ENCODE measurements at regions not wholly inside any gene's neighbourhood (a gene's known extent, or its start where the extent isn't known, plus 50 kb on each side); places are given as distances from the start of the nearest gene placed in this dataset.

DNA sequence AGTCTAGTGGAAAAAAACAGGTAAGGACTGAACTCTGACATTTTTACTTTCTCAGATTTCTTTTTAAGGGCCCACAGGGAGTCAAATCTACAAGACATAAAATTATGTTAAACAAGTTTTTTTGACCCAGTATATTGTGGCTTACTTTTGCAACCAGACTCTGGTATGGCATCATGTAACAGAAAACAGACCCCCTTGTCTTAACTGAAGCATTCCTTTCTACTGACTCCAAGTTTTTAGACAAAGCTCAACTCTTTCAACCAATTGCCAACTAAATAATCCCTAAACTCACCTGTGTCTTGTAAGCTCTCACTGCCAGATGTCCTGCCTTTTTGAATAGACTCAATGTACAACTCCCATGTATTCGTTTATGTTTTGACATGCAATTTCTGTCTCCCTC, 64.3 kb downstream of the FASLG start:
- peak; percentile 78 for ATAC-seq
- TF ChIP-seq, protein P1, sequence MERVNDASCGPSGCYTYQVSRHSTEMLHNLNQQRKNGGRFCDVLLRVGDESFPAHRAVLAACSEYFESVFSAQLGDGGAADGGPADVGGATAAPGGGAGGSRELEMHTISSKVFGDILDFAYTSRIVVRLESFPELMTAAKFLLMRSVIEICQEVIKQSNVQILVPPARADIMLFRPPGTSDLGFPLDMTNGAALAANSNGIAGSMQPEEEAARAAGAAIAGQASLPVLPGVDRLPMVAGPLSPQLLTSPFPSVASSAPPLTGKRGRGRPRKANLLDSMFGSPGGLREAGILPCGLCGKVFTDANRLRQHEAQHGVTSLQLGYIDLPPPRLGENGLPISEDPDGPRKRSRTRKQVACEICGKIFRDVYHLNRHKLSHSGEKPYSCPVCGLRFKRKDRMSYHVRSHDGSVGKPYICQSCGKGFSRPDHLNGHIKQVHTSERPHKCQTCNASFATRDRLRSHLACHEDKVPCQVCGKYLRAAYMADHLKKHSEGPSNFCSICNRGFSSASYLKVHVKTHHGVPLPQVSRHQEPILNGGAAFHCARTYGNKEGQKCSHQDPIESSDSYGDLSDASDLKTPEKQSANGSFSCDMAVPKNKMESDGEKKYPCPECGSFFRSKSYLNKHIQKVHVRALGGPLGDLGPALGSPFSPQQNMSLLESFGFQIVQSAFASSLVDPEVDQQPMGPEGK (CRISPR knock-in tag; IDR thresholded peaks at IDR 0.05; ENCODE audit: borderline replicate concordance) = no peak
- no peak for TF ChIP-seq RARB (CRISPR knock-in tag; IDR thresholded peaks at IDR 0.05)
- no peak for TF ChIP-seq TCF4 (CRISPR knock-in tag; IDR thresholded peaks at IDR 0.05; ENCODE audit: borderline replicate concordance)
- no peak for TF ChIP-seq BACH2 (CRISPR knock-in tag; IDR thresholded peaks at IDR 0.05; ENCODE audit: borderline replicate concordance)
- TF ChIP-seq, protein P2, sequence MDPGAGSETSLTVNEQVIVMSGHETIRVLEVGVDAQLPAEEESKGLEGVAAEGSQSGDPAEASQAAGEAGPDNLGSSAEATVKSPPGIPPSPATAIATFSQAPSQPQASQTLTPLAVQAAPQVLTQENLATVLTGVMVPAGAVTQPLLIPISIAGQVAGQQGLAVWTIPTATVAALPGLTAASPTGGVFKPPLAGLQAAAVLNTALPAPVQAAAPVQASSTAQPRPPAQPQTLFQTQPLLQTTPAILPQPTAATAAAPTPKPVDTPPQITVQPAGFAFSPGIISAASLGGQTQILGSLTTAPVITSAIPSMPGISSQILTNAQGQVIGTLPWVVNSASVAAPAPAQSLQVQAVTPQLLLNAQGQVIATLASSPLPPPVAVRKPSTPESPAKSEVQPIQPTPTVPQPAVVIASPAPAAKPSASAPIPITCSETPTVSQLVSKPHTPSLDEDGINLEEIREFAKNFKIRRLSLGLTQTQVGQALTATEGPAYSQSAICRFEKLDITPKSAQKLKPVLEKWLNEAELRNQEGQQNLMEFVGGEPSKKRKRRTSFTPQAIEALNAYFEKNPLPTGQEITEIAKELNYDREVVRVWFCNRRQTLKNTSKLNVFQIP (CRISPR knock-in tag; IDR thresholded peaks at IDR 0.05; ENCODE audit: borderline replicate concordance, low read depth) = no peak
- TF ChIP-seq ZC3H10 (CRISPR knock-in tag; IDR thresholded peaks at IDR 0.05) = no peak
- TF ChIP-seq ZNF70 (CRISPR knock-in tag; IDR thresholded peaks at IDR 0.05) = no peak
- no peak for TF ChIP-seq OSR1 (CRISPR knock-in tag; IDR thresholded peaks at IDR 0.05)
- TF ChIP-seq, protein P3, sequence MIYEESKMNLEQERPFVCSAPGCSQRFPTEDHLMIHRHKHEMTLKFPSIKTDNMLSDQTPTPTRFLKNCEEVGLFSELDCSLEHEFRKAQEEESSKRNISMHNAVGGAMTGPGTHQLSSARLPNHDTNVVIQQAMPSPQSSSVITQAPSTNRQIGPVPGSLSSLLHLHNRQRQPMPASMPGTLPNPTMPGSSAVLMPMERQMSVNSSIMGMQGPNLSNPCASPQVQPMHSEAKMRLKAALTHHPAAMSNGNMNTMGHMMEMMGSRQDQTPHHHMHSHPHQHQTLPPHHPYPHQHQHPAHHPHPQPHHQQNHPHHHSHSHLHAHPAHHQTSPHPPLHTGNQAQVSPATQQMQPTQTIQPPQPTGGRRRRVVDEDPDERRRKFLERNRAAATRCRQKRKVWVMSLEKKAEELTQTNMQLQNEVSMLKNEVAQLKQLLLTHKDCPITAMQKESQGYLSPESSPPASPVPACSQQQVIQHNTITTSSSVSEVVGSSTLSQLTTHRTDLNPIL (CRISPR knock-in tag; IDR thresholded peaks at IDR 0.05; ENCODE audit: low read depth) = no peak
- no peak for TF ChIP-seq ZNF8 (CRISPR knock-in tag; IDR thresholded peaks at IDR 0.05)
- no peak for TF ChIP-seq ESRRG (CRISPR knock-in tag; IDR thresholded peaks at IDR 0.05)
- TF ChIP-seq ZNF565 (CRISPR knock-in tag; conservative IDR thresholded peaks at IDR 0.05; ENCODE audit: low read depth) = no peak
- no peak for TF ChIP-seq GLIS3 (CRISPR knock-in tag; IDR thresholded peaks at IDR 0.05)
- no peak for TF ChIP-seq ZFP3 (CRISPR knock-in tag; IDR thresholded peaks at IDR 0.05)
- TF ChIP-seq SNAI2 (CRISPR knock-in tag; IDR thresholded peaks at IDR 0.05) = no peak

DNA sequence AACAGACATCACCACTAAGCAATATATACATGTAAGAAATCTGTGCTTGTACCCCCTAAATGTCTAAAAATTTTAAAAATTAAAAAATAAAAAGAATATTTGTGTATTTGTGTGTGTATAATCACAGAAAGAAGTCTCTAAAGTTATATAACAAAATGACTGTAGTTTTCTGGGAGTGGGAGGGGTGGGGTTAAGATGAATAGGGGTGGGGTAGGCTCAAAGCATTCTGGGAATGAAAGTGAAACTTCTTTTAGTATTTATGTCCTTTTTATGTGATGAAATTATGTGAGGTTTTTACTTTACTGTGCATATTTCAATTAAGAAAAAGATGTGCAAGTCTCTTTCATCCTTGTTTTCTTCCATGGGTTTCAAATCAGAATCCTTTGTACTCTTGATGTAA, 65.3 kb downstream of the FASLG start:
- no peak for ATAC-seq
- no peak for TF ChIP-seq TOX (CRISPR knock-in tag; IDR thresholded peaks at IDR 0.05; ENCODE audit: borderline replicate concordance)
- TF ChIP-seq, protein P4, sequence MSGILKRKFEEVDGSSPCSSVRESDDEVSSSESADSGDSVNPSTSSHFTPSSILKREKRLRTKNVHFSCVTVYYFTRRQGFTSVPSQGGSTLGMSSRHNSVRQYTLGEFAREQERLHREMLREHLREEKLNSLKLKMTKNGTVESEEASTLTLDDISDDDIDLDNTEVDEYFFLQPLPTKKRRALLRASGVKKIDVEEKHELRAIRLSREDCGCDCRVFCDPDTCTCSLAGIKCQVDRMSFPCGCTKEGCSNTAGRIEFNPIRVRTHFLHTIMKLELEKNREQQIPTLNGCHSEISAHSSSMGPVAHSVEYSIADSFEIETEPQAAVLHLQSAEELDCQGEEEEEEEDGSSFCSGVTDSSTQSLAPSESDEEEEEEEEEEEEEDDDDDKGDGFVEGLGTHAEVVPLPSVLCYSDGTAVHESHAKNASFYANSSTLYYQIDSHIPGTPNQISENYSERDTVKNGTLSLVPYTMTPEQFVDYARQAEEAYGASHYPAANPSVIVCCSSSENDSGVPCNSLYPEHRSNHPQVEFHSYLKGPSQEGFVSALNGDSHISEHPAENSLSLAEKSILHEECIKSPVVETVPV (CRISPR knock-in tag; IDR thresholded peaks at IDR 0.05) = no peak
- TF ChIP-seq BACH2 (CRISPR knock-in tag; IDR thresholded peaks at IDR 0.05; ENCODE audit: borderline replicate concordance) = no peak
- TF ChIP-seq ESRRG (CRISPR knock-in tag; IDR thresholded peaks at IDR 0.05) = no peak
- TF ChIP-seq SNAI2 (CRISPR knock-in tag; IDR thresholded peaks at IDR 0.05) = no peak
- TF ChIP-seq CSDC2 (CRISPR knock-in tag; IDR thresholded peaks at IDR 0.05) = no peak
- no peak for TF ChIP-seq ISL1 (CRISPR knock-in tag; IDR thresholded peaks at IDR 0.05)
- no peak for TF ChIP-seq ZNF565 (CRISPR knock-in tag; conservative IDR thresholded peaks at IDR 0.05; ENCODE audit: low read depth)
- TF ChIP-seq, protein P3 (CRISPR knock-in tag; IDR thresholded peaks at IDR 0.05; ENCODE audit: low read depth) = no peak
- no peak for TF ChIP-seq ZC3H10 (CRISPR knock-in tag; IDR thresholded peaks at IDR 0.05)

DNA sequence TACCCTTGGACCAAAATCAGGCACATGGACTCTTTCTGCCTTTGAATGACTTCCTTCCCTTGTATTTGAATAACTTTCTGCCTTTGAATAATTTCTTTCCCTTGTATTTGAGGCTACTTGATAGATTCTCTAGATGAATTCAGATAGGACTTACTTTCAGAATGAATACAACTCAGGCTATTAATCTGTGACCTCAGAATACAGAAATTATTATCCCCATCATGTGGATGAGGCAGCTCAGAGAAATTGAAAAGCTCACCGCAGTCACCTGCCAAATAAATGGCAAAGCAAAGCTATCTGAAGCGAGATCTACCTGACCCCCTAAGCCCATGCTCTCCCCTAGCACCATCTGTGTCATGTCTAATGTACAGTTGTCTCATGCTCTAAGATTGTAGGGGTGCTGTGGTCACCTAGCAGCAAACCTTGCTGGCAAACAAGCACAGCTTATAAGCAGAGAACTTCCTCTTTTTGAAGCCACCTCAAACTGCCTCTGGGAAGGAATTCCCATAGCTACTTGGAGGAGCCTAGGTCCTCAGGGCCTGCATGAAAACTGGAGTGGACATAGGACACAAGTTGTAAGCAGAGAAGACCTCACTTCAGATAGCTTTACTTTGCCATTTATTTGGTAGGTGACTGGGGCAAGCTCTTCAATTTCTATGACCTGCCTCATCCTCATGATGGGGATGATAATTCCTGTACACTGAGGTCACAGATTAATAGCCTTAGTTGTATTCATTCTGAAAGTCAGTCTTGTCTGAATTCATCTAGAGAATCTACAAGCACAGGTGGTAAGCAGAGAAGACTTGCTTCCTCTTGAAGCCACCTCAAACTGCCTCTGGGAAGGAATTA, 66.1 kb downstream of the FASLG start:
- TF ChIP-seq TOX (CRISPR knock-in tag; IDR thresholded peaks at IDR 0.05; ENCODE audit: borderline replicate concordance) = no peak
- no peak for TF ChIP-seq CSDC2 (CRISPR knock-in tag; IDR thresholded peaks at IDR 0.05)
- no peak for TF ChIP-seq TCF4 (CRISPR knock-in tag; IDR thresholded peaks at IDR 0.05; ENCODE audit: borderline replicate concordance)
- TF ChIP-seq, protein P4 (CRISPR knock-in tag; IDR thresholded peaks at IDR 0.05) = no peak
- no peak for TF ChIP-seq OSR1 (CRISPR knock-in tag; IDR thresholded peaks at IDR 0.05)
- TF ChIP-seq ZNF8 (CRISPR knock-in tag; IDR thresholded peaks at IDR 0.05) = no peak
- no peak for TF ChIP-seq GLIS3 (CRISPR knock-in tag; IDR thresholded peaks at IDR 0.05)
- TF ChIP-seq, protein P3 (CRISPR knock-in tag; IDR thresholded peaks at IDR 0.05; ENCODE audit: low read depth) = no peak
- TF ChIP-seq ZNF565 (CRISPR knock-in tag; conservative IDR thresholded peaks at IDR 0.05; ENCODE audit: low read depth) = no peak
- TF ChIP-seq, protein P1 (CRISPR knock-in tag; IDR thresholded peaks at IDR 0.05; ENCODE audit: borderline replicate concordance) = no peak
- TF ChIP-seq, protein P2 (CRISPR knock-in tag; IDR thresholded peaks at IDR 0.05; ENCODE audit: borderline replicate concordance, low read depth) = no peak
- no peak for TF ChIP-seq BACH2 (CRISPR knock-in tag; IDR thresholded peaks at IDR 0.05; ENCODE audit: borderline replicate concordance)
- ATAC-seq = no peak
